HEK293 (cell line): ENCODE measurements at regions not wholly inside any gene's neighbourhood (a gene's known extent, or its start where the extent isn't known, plus 50 kb on each side); places are given as distances from the start of the nearest gene placed in this dataset.

Source experiments
- MEIS1 ChIP-seq: sonication (generic); formaldehyde crosslinking; IDR thresholded peaks from 2 replicates; pipeline ENCODE4 v1.8.1; 2022; ENCODE audit warnings: missing genetic modification reagents, mild to moderate bottlenecking, borderline replicate concordance
- TCF7L2 ChIP-seq: IDR thresholded peaks from 2 replicates; pipeline ENCODE4 v1.6.1; 2011; ENCODE audit warnings: low read depth, mild to moderate bottlenecking, inconsistent platforms, low read length, moderate library complexity, borderline replicate concordance
- ZBTB48 ChIP-seq: fragments of 450-650 bp; formaldehyde crosslinking; IDR thresholded peaks from 2 replicates; pipeline ENCODE4 v1.5.1; 2016; ENCODE audit warnings: missing biosample characterization, missing genetic modification characterization
- ZNF18 ChIP-seq: fragments of 450-650 bp; formaldehyde crosslinking; IDR thresholded peaks from 2 replicates; pipeline ENCODE4 v1.5.1; 2016; ENCODE audit warnings: missing biosample characterization, missing genetic modification characterization
- ZNF266 ChIP-seq: fragments of 450-650 bp; formaldehyde crosslinking; IDR thresholded peaks from 2 replicates; pipeline ENCODE4 v1.5.1; 2016; ENCODE audit warnings: missing biosample characterization, missing genetic modification characterization, low read depth
- ZNF280D ChIP-seq: fragments of 450-650 bp; formaldehyde crosslinking; IDR thresholded peaks from 2 replicates; pipeline ENCODE4 v1.5.1; 2016; ENCODE audit warnings: missing biosample characterization, missing genetic modification characterization
- ZNF426 ChIP-seq: fragments of 450-650 bp; formaldehyde crosslinking; IDR thresholded peaks from 2 replicates; pipeline ENCODE4 v1.5.1; 2017; ENCODE audit warnings: missing biosample characterization, missing genetic modification characterization, mild to moderate bottlenecking, inconsistent platforms, moderate library complexity
- ZNF580 ChIP-seq: fragments of 450-650 bp; formaldehyde crosslinking; IDR thresholded peaks from 2 replicates; pipeline ENCODE4 v1.5.1; 2016; ENCODE audit warnings: missing biosample characterization, missing genetic modification characterization
- ZSCAN30 ChIP-seq: fragments of 450-650 bp; IDR thresholded peaks from 2 replicates; pipeline ENCODE4 v1.5.1; 2018; ENCODE audit warnings: missing biosample characterization, mild to moderate bottlenecking, missing genetic modification characterization, moderate library complexity
- TF ChIP-seq, protein P1 (sequence below): fragments of 450-650 bp; formaldehyde crosslinking; IDR thresholded peaks from 2 replicates; pipeline ENCODE4 v1.5.1; 2016; ENCODE audit warnings: missing biosample characterization, missing genetic modification characterization
- TF ChIP-seq, protein P2 (sequence below): fragments of 450-650 bp; formaldehyde crosslinking; IDR thresholded peaks from 2 replicates; pipeline ENCODE4 v1.5.1; 2016; ENCODE audit warnings: missing biosample characterization, missing genetic modification characterization, low read depth

DNA sequence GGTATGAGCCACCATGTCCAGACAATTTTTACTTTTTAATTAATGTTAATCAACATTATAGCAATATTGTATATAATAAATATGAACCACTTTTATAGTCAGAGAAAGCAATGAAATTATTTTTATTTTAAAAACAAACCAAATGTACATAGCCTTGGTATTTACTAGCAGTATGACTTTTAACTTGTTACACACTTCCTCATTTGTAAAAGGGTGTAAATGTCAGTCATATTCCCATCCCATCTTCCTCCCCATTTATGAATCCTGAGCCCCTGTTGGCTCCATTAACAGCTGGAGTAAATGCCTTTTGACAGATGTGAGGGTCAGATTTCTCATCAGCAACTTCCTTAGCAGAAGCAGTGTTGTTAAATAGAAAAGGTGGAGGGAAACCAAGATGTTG, 179.6 kb upstream of the SPRY1 start:
- TF ChIP-seq, protein P1, sequence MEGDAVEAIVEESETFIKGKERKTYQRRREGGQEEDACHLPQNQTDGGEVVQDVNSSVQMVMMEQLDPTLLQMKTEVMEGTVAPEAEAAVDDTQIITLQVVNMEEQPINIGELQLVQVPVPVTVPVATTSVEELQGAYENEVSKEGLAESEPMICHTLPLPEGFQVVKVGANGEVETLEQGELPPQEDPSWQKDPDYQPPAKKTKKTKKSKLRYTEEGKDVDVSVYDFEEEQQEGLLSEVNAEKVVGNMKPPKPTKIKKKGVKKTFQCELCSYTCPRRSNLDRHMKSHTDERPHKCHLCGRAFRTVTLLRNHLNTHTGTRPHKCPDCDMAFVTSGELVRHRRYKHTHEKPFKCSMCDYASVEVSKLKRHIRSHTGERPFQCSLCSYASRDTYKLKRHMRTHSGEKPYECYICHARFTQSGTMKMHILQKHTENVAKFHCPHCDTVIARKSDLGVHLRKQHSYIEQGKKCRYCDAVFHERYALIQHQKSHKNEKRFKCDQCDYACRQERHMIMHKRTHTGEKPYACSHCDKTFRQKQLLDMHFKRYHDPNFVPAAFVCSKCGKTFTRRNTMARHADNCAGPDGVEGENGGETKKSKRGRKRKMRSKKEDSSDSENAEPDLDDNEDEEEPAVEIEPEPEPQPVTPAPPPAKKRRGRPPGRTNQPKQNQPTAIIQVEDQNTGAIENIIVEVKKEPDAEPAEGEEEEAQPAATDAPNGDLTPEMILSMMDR (tag by site-specific recombination): no peak
- TF ChIP-seq ZNF280D (tag by site-specific recombination) (no peak), ZBTB48 (tag by site-specific recombination) (no peak), MEIS1 (CRISPR knock-in tag) (no peak), ZNF426 (tag by site-specific recombination) (no peak), ZNF18 (tag by site-specific recombination) (no peak), ZNF580 (tag by site-specific recombination) (no peak), ZSCAN30 (tag by site-specific recombination) (no peak), ZNF266 (tag by site-specific recombination) (no peak), TCF7L2 (no peak)
- TF ChIP-seq, protein P2, sequence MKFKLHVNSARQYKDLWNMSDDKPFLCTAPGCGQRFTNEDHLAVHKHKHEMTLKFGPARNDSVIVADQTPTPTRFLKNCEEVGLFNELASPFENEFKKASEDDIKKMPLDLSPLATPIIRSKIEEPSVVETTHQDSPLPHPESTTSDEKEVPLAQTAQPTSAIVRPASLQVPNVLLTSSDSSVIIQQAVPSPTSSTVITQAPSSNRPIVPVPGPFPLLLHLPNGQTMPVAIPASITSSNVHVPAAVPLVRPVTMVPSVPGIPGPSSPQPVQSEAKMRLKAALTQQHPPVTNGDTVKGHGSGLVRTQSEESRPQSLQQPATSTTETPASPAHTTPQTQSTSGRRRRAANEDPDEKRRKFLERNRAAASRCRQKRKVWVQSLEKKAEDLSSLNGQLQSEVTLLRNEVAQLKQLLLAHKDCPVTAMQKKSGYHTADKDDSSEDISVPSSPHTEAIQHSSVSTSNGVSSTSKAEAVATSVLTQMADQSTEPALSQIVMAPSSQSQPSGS (tag by site-specific recombination): no peak
